CD14-positive monocyte (primary cell): ENCODE measurements at regions not wholly inside any gene's neighbourhood (a gene's known extent, or its start where the extent isn't known, plus 50 kb on each side); places are given as distances from the start of the nearest gene placed in this dataset.

Source experiments
- DNase-seq, 3 donors: peaks; one replicate each; pipeline ENCODE4 v3.0.0-alpha.2; 2011 to 2022
- H2AFZ ChIP-seq: 2 replicates; pipeline ENCODE4 v1.6.0; 2012; ENCODE audit warnings: mild to moderate bottlenecking, low read depth, low read length, inconsistent platforms; ENCODE audit not compliant: insufficient read depth, poor library complexity, severe bottlenecking
- H3K27ac ChIP-seq, 2 donors: 1 replicate in 1 of 2; 2 replicates in 1 of 2; pipeline ENCODE4 v1.5.1; 2012 to 2013; ENCODE audit warnings: low read length in 2 of 2, control low read depth in 1 of 2, inconsistent platforms in 1 of 2, low read depth in 1 of 2, mild to moderate bottlenecking in 1 of 2
- H3K27me3 ChIP-seq, 2 donors: one replicate each; pipeline versions ENCODE4 v1.6.0 to v1.6.1; 2011 to 2013; ENCODE audit warnings: low read length in 2 of 2; ENCODE audit not compliant: control insufficient read depth in 2 of 2, insufficient read depth in 2 of 2
- H3K36me3 ChIP-seq, 2 donors: replicated peaks in 1 of 2; 1 replicate in 1 of 2; 2 replicates in 1 of 2; pipeline versions ENCODE4 v1.5.1 to v1.6.1; 2012 to 2013; ENCODE audit warnings: low read length in 2 of 2, control low read depth in 1 of 2, inconsistent platforms in 1 of 2, mild to moderate bottlenecking in 1 of 2; ENCODE audit not compliant: insufficient read depth in 2 of 2, control insufficient read depth in 1 of 2
- H3K4me1 ChIP-seq, 2 donors: 1 replicate in 1 of 2; 2 replicates in 1 of 2; pipeline versions ENCODE4 v1.5.1 to v1.6.1; 2012 to 2013; ENCODE audit warnings: low read length in 2 of 2, control low read depth in 1 of 2, inconsistent platforms in 1 of 2, mild to moderate bottlenecking in 1 of 2, moderate library complexity in 1 of 2; ENCODE audit not compliant: insufficient read depth in 2 of 2, control insufficient read depth in 1 of 2
- H3K4me2 ChIP-seq: replicated peaks from 2 replicates; pipeline ENCODE3; 2012; ENCODE audit warnings: low read length, moderate library complexity, mild to moderate bottlenecking; ENCODE audit not compliant: poor library complexity, severe bottlenecking; ENCODE audit errors: extremely low read depth
- H3K4me3 ChIP-seq, 3 experiments: fragments of 200-600 bp in 1 of 3; sonication (generic) in 1 of 3; replicated peaks in 1 of 3; 1 replicate in 2 of 3; 2 replicates in 1 of 3; pipeline ENCODE4 v1.5.1; 2011 to 2013; ENCODE audit warnings: low read length in 3 of 3, mild to moderate bottlenecking in 3 of 3, control low read depth in 2 of 3, low read depth in 2 of 3, inconsistent platforms in 1 of 3, moderate library complexity in 1 of 3
- H3K79me2 ChIP-seq: 2 replicates; pipeline ENCODE4 v1.6.0; 2012; ENCODE audit warnings: mild to moderate bottlenecking, control low read depth, inconsistent platforms, low read length, moderate library complexity; ENCODE audit not compliant: insufficient read depth
- H3K9ac ChIP-seq: 2 replicates; pipeline ENCODE4 v1.6.0; 2017; ENCODE audit warnings: low read length, mild to moderate bottlenecking; ENCODE audit not compliant: insufficient read depth, poor library complexity, severe bottlenecking
- H3K9me3 ChIP-seq, 2 donors: replicated peaks in 1 of 2; 1 replicate in 1 of 2; 2 replicates in 1 of 2; pipeline versions ENCODE4 v1.5.1 to v1.6.1; 2012 to 2013; ENCODE audit warnings: low read length in 2 of 2, control low read depth in 1 of 2; ENCODE audit not compliant: control insufficient read depth in 1 of 2, insufficient read depth in 1 of 2
- H4K20me1 ChIP-seq: 2 replicates; pipeline ENCODE4 v1.6.0; 2012; ENCODE audit warnings: mild to moderate bottlenecking, low read length, control low read depth, moderate library complexity; ENCODE audit not compliant: insufficient read depth
- H3K27ac Mint-ChIP-seq, 7 donors: one replicate each; pipeline ENCODE4 v1.8.0; 2020; ENCODE audit warnings: mild to moderate bottlenecking in 7 of 7, mixed read lengths in 7 of 7, moderate library complexity in 6 of 7, inconsistent platforms in 2 of 7
- H3K27me3 Mint-ChIP-seq, 3 donors: one replicate each; pipeline ENCODE4 v1.8.0; 2021 to 2022; ENCODE audit warnings: low read depth in 3 of 3, mild to moderate bottlenecking in 3 of 3, mixed read lengths in 3 of 3, moderate library complexity in 3 of 3, inconsistent platforms in 1 of 3
- H3K36me3 Mint-ChIP-seq, 2 donors: one replicate each; pipeline ENCODE4 v1.8.0; 2020; ENCODE audit warnings: mixed read lengths in 2 of 2, inconsistent platforms in 1 of 2, mild to moderate bottlenecking in 1 of 2
- H3K4me1 Mint-ChIP-seq: one replicate; pipeline ENCODE4 v1.8.0; 2020; ENCODE audit warnings: mild to moderate bottlenecking, mixed read lengths
- H3K4me3 Mint-ChIP-seq, 2 donors: one replicate each; pipeline ENCODE4 v1.8.0; 2020; ENCODE audit warnings: mild to moderate bottlenecking in 2 of 2, mixed read lengths in 2 of 2, moderate library complexity in 1 of 2
- H3K9me3 Mint-ChIP-seq, 7 donors: one replicate each; pipeline ENCODE4 v1.8.0; 2020 to 2022; ENCODE audit warnings: mixed read lengths in 7 of 7, mild to moderate bottlenecking in 6 of 7, moderate library complexity in 6 of 7, inconsistent platforms in 2 of 7
- WGBS: methylation state at CpG from one replicate; pipeline ENCODE4 v1.1.5; 2013; ENCODE audit warnings: missing lambda C conversion rate; ENCODE audit not compliant: insufficient coverage; 5-methylcytosine and 5-hydroxymethylcytosine counted together
- intact Hi-C, 2 donors: fragments of 100-400 bp; cut with micrococcal nuclease; formaldehyde crosslinking; loops; one replicate each; pipeline versions ENCODE4 v1.15.0 to v1.15.1; 2023
- TF ChIP-seq, protein P1 (sequence below): fragments of 200-600 bp; IDR thresholded peaks from one replicate; pipeline ENCODE4 v1.8.0; 2022; ENCODE audit warnings: antibody characterized with exemption, mild to moderate bottlenecking

DNA sequence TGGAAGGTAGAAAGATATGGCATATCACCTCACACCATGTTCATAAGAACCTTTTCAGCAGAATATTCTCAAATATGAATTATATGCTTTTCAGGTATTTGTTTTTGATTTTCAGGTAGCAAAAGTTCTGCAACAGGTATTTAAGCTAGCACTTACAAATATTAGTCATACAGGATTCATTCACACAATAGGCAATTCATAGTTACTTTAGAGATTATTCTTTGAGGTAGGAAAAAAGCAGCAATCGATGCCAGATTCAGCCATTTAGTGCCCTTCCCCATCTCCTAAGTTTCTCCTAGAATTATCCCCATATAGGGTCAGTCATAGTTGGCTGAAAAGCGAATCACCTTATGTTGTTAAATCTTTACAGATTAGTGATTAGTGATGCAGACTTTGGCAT, 177.4 kb upstream of the MMADHC start:
- no peaks in the 10 kb centered on the region for H3K36me3 Mint-ChIP-seq
- H3K4me1 ChIP-seq = no peaks in the 10 kb centered on the region
- H3K27me3 Mint-ChIP-seq = peaks cover 0 to 1% (median 1%) of the 10 kb centered on the region in 3 donors
- no peak overlapping the region for H3K4me3 Mint-ChIP-seq
- WGBS = no CpG with 5 or more reads among the region's 2 CpGs
- H3K79me2 ChIP-seq = no peaks in the 10 kb centered on the region
- H3K27ac Mint-ChIP-seq = no peak overlapping the region
- TF ChIP-seq, protein P1, sequence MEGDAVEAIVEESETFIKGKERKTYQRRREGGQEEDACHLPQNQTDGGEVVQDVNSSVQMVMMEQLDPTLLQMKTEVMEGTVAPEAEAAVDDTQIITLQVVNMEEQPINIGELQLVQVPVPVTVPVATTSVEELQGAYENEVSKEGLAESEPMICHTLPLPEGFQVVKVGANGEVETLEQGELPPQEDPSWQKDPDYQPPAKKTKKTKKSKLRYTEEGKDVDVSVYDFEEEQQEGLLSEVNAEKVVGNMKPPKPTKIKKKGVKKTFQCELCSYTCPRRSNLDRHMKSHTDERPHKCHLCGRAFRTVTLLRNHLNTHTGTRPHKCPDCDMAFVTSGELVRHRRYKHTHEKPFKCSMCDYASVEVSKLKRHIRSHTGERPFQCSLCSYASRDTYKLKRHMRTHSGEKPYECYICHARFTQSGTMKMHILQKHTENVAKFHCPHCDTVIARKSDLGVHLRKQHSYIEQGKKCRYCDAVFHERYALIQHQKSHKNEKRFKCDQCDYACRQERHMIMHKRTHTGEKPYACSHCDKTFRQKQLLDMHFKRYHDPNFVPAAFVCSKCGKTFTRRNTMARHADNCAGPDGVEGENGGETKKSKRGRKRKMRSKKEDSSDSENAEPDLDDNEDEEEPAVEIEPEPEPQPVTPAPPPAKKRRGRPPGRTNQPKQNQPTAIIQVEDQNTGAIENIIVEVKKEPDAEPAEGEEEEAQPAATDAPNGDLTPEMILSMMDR = no peak
- DNase-seq = no peak
- no peak overlapping the region for H3K4me3 ChIP-seq
- intact Hi-C loops = no loop called here
- H3K36me3 ChIP-seq = no peaks in the 10 kb centered on the region
- H4K20me1 ChIP-seq = no peaks in the 10 kb centered on the region
- no peak overlapping the region for H2AFZ ChIP-seq
- no peaks in the 10 kb centered on the region for H3K4me1 Mint-ChIP-seq
- peaks cover 0 to 5% of the 10 kb centered on the region in 2 donors for H3K9me3 ChIP-seq
- H3K27ac ChIP-seq = no peak overlapping the region
- no peaks in the 10 kb centered on the region for H3K27me3 ChIP-seq
- no peak overlapping the region for H3K9ac ChIP-seq
- H3K9me3 Mint-ChIP-seq = peaks cover 0 to 8% (median 4%) of the 10 kb centered on the region in 7 donors
- H3K4me2 ChIP-seq = no peak overlapping the region

DNA sequence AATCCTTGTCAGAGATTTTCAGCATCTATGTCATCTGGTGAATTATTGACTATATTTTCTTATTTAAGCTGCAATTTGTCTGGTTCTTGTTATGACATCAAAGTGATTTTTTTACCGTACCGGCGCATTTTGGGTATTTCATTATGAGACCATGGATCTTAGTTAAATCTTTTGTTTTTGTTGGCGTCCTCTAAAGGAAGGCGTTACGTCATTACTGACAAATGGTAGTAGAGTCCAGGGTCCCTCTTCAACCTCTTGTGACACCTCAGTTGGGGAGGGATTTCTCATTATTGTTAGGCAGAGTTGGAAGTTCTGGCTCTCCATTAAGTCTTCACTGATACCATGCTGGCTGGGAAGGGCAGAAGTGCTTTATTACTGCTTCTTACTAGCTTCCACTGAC, 175.8 kb upstream of the MMADHC start:
- DNase-seq = no peak
- peaks cover 0 to 9% (median 4%) of the 10 kb centered on the region in 7 donors for H3K9me3 Mint-ChIP-seq
- Histone ChIP-seq H2AFZ (no peak overlapping the region), H3K27me3 (no peaks in the 10 kb centered on the region), H3K36me3 (no peaks in the 10 kb centered on the region), H3K4me2 (no peak overlapping the region), H3K4me3 (no peak overlapping the region), H3K9me3 (peaks cover 0 to 5% of the 10 kb centered on the region in 2 donors), H3K4me1 (no peaks in the 10 kb centered on the region), H3K27ac (no peak overlapping the region), H3K79me2 (no peaks in the 10 kb centered on the region), H3K9ac (no peak overlapping the region), H4K20me1 (no peaks in the 10 kb centered on the region)
- H3K27ac Mint-ChIP-seq = no peak overlapping the region
- peaks cover 0 to 1% (median 0%) of the 10 kb centered on the region in 3 donors for H3K27me3 Mint-ChIP-seq
- no peaks in the 10 kb centered on the region for H3K36me3 Mint-ChIP-seq
- no peaks in the 10 kb centered on the region for H3K4me1 Mint-ChIP-seq
- H3K4me3 Mint-ChIP-seq = no peak overlapping the region
- TF ChIP-seq, protein P1 = no peak
- 96% methylated on average over 3 of the region's 6 CpGs for WGBS
- intact Hi-C loops = no loop called here
